ACC112 (cell line): ENCODE measurements at regions not wholly inside any gene's neighbourhood (a gene's known extent, or its start where the extent isn't known, plus 50 kb on each side); places are given as distances from the start of the nearest gene placed in this dataset.
A peak's percentile ranks its signal among the peaks of the same experiment; 100 is the strongest.

Experiments
- H2AFZ ChIP-seq: fragments of 200-600 bp; sonication (generic); one replicate; pipeline ENCODE4 v1.6.0; 2017; ENCODE audit warnings: antibody characterized with exemption, low read length; ENCODE audit not compliant: unreplicated experiment
- H3K27ac ChIP-seq: fragments of 200-600 bp; sonication (generic); 2 replicates; pipeline ENCODE4 v1.5.1; 2014; ENCODE audit warnings: low read depth, mild to moderate bottlenecking, antibody characterized with exemption, low read length, moderate library complexity
- H3K27me3 ChIP-seq: fragments of 200-600 bp; sonication (generic); 2 replicates; pipeline ENCODE4 v1.6.1; 2014; ENCODE audit warnings: mild to moderate bottlenecking, antibody characterized with exemption, low read length, moderate library complexity, mixed read lengths; ENCODE audit not compliant: insufficient read depth
- H3K36me3 ChIP-seq: fragments of 200-600 bp; sonication (generic); 2 replicates; pipeline ENCODE4 v1.6.1; 2016; ENCODE audit warnings: mild to moderate bottlenecking, antibody characterized with exemption, low read length, moderate library complexity, mixed read lengths; ENCODE audit not compliant: insufficient read depth
- H3K4me1 ChIP-seq: fragments of 200-600 bp; sonication (generic); one replicate; pipeline ENCODE4 v1.6.1; 2016; ENCODE audit warnings: low read length, mixed read lengths; ENCODE audit not compliant: insufficient read depth, unreplicated experiment, control insufficient read depth
- H3K4me3 ChIP-seq: fragments of 200-600 bp; sonication (generic); 2 replicates; pipeline ENCODE4 v1.5.1; 2014; ENCODE audit warnings: mild to moderate bottlenecking, low read depth, low read length
- H3K79me2 ChIP-seq: fragments of 200-600 bp; sonication (generic); one replicate; pipeline ENCODE4 v1.6.0; 2016; ENCODE audit warnings: low read length; ENCODE audit not compliant: control insufficient read depth, unreplicated experiment, insufficient read depth

- Histone ChIP-seq H3K4me3 (no peak overlapping the region), H3K36me3 (no peaks in the 10 kb centered on the region), H3K79me2 (no peaks in the 10 kb centered on the region), H3K27me3 (no peaks in the 10 kb centered on the region), H3K4me1 (no peaks in the 10 kb centered on the region), H3K27ac (no peak overlapping the region), H2AFZ (peak overlapping the region; percentile 10)
Observed at GRCh38 chr4:121227341-121227792, 63.2 kb upstream of the TNIP3 start.

- no peak overlapping the region for H3K27ac ChIP-seq
- H3K79me2 ChIP-seq = no peaks in the 10 kb centered on the region
- no peaks in the 10 kb centered on the region for H3K27me3 ChIP-seq
- no peak overlapping the region for H3K4me3 ChIP-seq
- no peak overlapping the region for H2AFZ ChIP-seq
- no peaks in the 10 kb centered on the region for H3K36me3 ChIP-seq
- H3K4me1 ChIP-seq = no peaks in the 10 kb centered on the region
Observed at GRCh38 chr4:121226362-121226761, 62.2 kb upstream of the TNIP3 start.

- no peak overlapping the region for H2AFZ ChIP-seq
- no peaks in the 10 kb centered on the region for H3K27me3 ChIP-seq
- H3K79me2 ChIP-seq = no peaks in the 10 kb centered on the region
- no peak overlapping the region for H3K4me3 ChIP-seq
- peaks cover 8% of the 10 kb centered on the region for H3K4me1 ChIP-seq
- H3K27ac ChIP-seq = no peak overlapping the region
- no peaks in the 10 kb centered on the region for H3K36me3 ChIP-seq
Observed at GRCh38 chr4:121221608-121222007, 57.5 kb upstream of the TNIP3 start.

GRCh38 chr4:121221201-121221600 is 57.1 kb upstream of the TNIP3 start:
- Histone ChIP-seq H3K27me3 (no peaks in the 10 kb centered on the region), H3K4me3 (no peak overlapping the region), H2AFZ (no peak overlapping the region), H3K79me2 (no peaks in the 10 kb centered on the region), H3K4me1 (peaks cover 8% of the 10 kb centered on the region), H3K27ac (no peak overlapping the region), H3K36me3 (no peaks in the 10 kb centered on the region)

- Histone ChIP-seq H3K27me3 (no peaks in the 10 kb centered on the region), H3K79me2 (no peaks in the 10 kb centered on the region), H2AFZ (no peak overlapping the region), H3K36me3 (no peaks in the 10 kb centered on the region), H3K4me1 (peaks cover 8% of the 10 kb centered on the region), H3K4me3 (no peak overlapping the region), H3K27ac (no peak overlapping the region)
Observed at GRCh38 chr4:121220698-121221097, 56.6 kb upstream of the TNIP3 start.

GRCh38 chr4:121219227-121219626 is 55.1 kb upstream of the TNIP3 start:
- Histone ChIP-seq H2AFZ (no peak overlapping the region), H3K27me3 (no peaks in the 10 kb centered on the region)

GRCh38 chr4:121217351-121217750 is 53.2 kb upstream of the TNIP3 start:
- Histone ChIP-seq H3K4me1 (peaks cover 8% of the 10 kb centered on the region), H3K4me3 (no peak overlapping the region), H2AFZ (peak overlapping the region; percentile 0), H3K27ac (no peak overlapping the region), H3K79me2 (no peaks in the 10 kb centered on the region), H3K27me3 (no peaks in the 10 kb centered on the region), H3K36me3 (no peaks in the 10 kb centered on the region)

More at GRCh38 chr4:121219227-121219626, 55.1 kb upstream of the TNIP3 start:
- no peaks in the 10 kb centered on the region for H3K79me2 ChIP-seq
- H3K27ac ChIP-seq = no peak overlapping the region
- H3K4me1 ChIP-seq = peaks cover 8% of the 10 kb centered on the region
- peak overlapping the region; percentile 41 for H3K4me3 ChIP-seq
- H3K36me3 ChIP-seq = no peaks in the 10 kb centered on the region

- no peak overlapping the region for H2AFZ ChIP-seq
- no peaks in the 10 kb centered on the region for H3K27me3 ChIP-seq
- no peak overlapping the region for H3K27ac ChIP-seq
Observed at GRCh38 chr4:121216461-121216860, 52.3 kb upstream of the TNIP3 start.

GRCh38 chr4:121213940-121214339 is 49.8 kb upstream of the TNIP3 start:
- Histone ChIP-seq H3K79me2 (no peaks in the 10 kb centered on the region), H3K36me3 (no peaks in the 10 kb centered on the region), H3K27ac (no peak overlapping the region), H3K4me1 (peaks cover 8% of the 10 kb centered on the region), H3K4me3 (no peak overlapping the region), H3K27me3 (no peaks in the 10 kb centered on the region), H2AFZ (no peak overlapping the region)

More at GRCh38 chr4:121216461-121216860, 52.3 kb upstream of the TNIP3 start:
- H3K4me3 ChIP-seq = no peak overlapping the region
- H3K36me3 ChIP-seq = no peaks in the 10 kb centered on the region
- H3K4me1 ChIP-seq = peaks cover 8% of the 10 kb centered on the region
- H3K79me2 ChIP-seq = no peaks in the 10 kb centered on the region
